ENCODE measurements at regions not wholly inside any gene's neighbourhood (a gene's known extent, or its start where the extent isn't known, plus 50 kb on each side); places are given as distances from the start of the nearest gene placed in this dataset.
"Not testable (repeated sequence)": the region's sequence is repeated elsewhere in the genome, so short reads cannot be mapped to it uniquely, and the experiment has no call there.

GRCh38 chr4:66275411-66276038, 605.2 kb upstream of the EPHA5 start:
- Histone ChIP-seq H3K4me3 (no peak overlapping the region), H3K4me1 (ENCODE audit: control insufficient read depth in 5 of 5, insufficient read depth in 5 of 5, low read length in 5 of 5) (no peaks in the 10 kb centered on the region), H3K36me3 (ENCODE audit: control insufficient read depth in 4 of 4, insufficient read depth in 4 of 4, low read length in 4 of 4) (no peaks in the 10 kb centered on the region), H3K9ac (ENCODE audit: insufficient read depth in 1 of 2, low read length in 2 of 2) (no peak overlapping the region), H3K9me3 (ENCODE audit: control insufficient read depth in 4 of 4, insufficient read depth in 3 of 4, low read length in 3 of 4) (no peaks in the 10 kb centered on the region), H3K27me3 (ENCODE audit: control insufficient read depth in 3 of 3, insufficient read depth in 3 of 3, low read length in 2 of 3) (no peaks in the 10 kb centered on the region), H3K27ac (ENCODE audit: low read depth in 1 of 2, low read length in 1 of 2) (no peak overlapping the region)
- 41 to 49% methylated on average over 4 of the region's 4 CpGs for WGBS, 2 donors
- TF ChIP-seq CTCF (IDR thresholded peaks at IDR 0.05; ENCODE audit: control extremely low read depth, extremely low read depth), result no peak
- ATAC-seq (ENCODE audit: insufficient read depth, low FRiP score) (no peak), DNase-seq (peak in 1 of 3 donors; percentile 8)

GRCh38 chr4:66273110-66273509, 602.8 kb upstream of the EPHA5 start:
- WGBS, 2 donors, result 45 to 61% methylated on average over 1 of the region's 1 CpG
- Histone ChIP-seq H3K36me3 (ENCODE audit: control insufficient read depth in 4 of 4, insufficient read depth in 4 of 4, low read length in 4 of 4) (no peaks in the 10 kb centered on the region), H3K9ac (ENCODE audit: insufficient read depth in 1 of 2, low read length in 2 of 2) (no peak overlapping the region), H3K4me1 (ENCODE audit: control insufficient read depth in 5 of 5, insufficient read depth in 5 of 5, low read length in 5 of 5) (no peaks in the 10 kb centered on the region), H3K27ac (ENCODE audit: low read depth in 1 of 2, low read length in 1 of 2) (no peak overlapping the region), H3K4me3 (no peak overlapping the region), H3K27me3 (ENCODE audit: control insufficient read depth in 3 of 3, insufficient read depth in 3 of 3, low read length in 2 of 3) (no peaks in the 10 kb centered on the region), H3K9me3 (ENCODE audit: control insufficient read depth in 4 of 4, insufficient read depth in 3 of 4, low read length in 3 of 4) (no peaks in the 10 kb centered on the region)
- peak in 2 of 3 donors; percentile 5 to 23 for DNase-seq
- no peak for ATAC-seq (ENCODE audit: insufficient read depth, low FRiP score)
- TF ChIP-seq CTCF (IDR thresholded peaks at IDR 0.05; ENCODE audit: control extremely low read depth, extremely low read depth), result no peak

- not testable (repeated sequence) for H3K27me3 ChIP-seq (ENCODE audit: control insufficient read depth in 3 of 3, insufficient read depth in 3 of 3, low read length in 2 of 3); H3K9me3 ChIP-seq (ENCODE audit: control insufficient read depth in 4 of 4, insufficient read depth in 3 of 4, low read length in 3 of 4); DNase-seq; H3K4me1 ChIP-seq (ENCODE audit: control insufficient read depth in 5 of 5, insufficient read depth in 5 of 5, low read length in 5 of 5); ATAC-seq (ENCODE audit: insufficient read depth, low FRiP score); H3K27ac ChIP-seq (ENCODE audit: low read depth in 1 of 2, low read length in 1 of 2); H3K9ac ChIP-seq (ENCODE audit: insufficient read depth in 1 of 2, low read length in 2 of 2); H3K4me3 ChIP-seq; H3K36me3 ChIP-seq (ENCODE audit: control insufficient read depth in 4 of 4, insufficient read depth in 4 of 4, low read length in 4 of 4)
- WGBS, 2 donors, result 65 to 72% methylated on average over 2 of the region's 2 CpGs
These were observed 600.1 kb upstream of the EPHA5 start for GRCh38 chr4:66270356-66270755.

- not testable (repeated sequence) for H3K4me3 ChIP-seq; H3K27me3 ChIP-seq (ENCODE audit: control insufficient read depth in 3 of 3, insufficient read depth in 3 of 3, low read length in 2 of 3); H3K9me3 ChIP-seq (ENCODE audit: control insufficient read depth in 4 of 4, insufficient read depth in 3 of 4, low read length in 3 of 4); H3K27ac ChIP-seq (ENCODE audit: low read depth in 1 of 2, low read length in 1 of 2); ATAC-seq (ENCODE audit: insufficient read depth, low FRiP score); H3K9ac ChIP-seq (ENCODE audit: insufficient read depth in 1 of 2, low read length in 2 of 2); DNase-seq; H3K4me1 ChIP-seq (ENCODE audit: control insufficient read depth in 5 of 5, insufficient read depth in 5 of 5, low read length in 5 of 5); H3K36me3 ChIP-seq (ENCODE audit: control insufficient read depth in 4 of 4, insufficient read depth in 4 of 4, low read length in 4 of 4)
- 82 to 87% methylated on average over 5 of the region's 5 CpGs for WGBS, 2 donors
These were observed 596.3 kb upstream of the EPHA5 start for GRCh38 chr4:66266554-66266953.

Measured in lung (tissue), 11 donors.